ENCODE measurements at regions not wholly inside any gene's neighbourhood (a gene's known extent, or its start where the extent isn't known, plus 50 kb on each side); places are given as distances from the start of the nearest gene placed in this dataset.

GRCh38 chr5:2017540-2018389 is 135.0 kb upstream of the IRX4 start:
- ATAC-seq (no peak), DNase-seq (ENCODE audit: low spot score) (no peak)
- intact Hi-C loops (cut with DNase I) = no loop called here

- DNase-seq (ENCODE audit: low spot score) = no peak
- intact Hi-C loops (cut with DNase I) = no loop called here
- ATAC-seq = no peak
Observed at GRCh38 chr5:2015961-2016360, 133.2 kb upstream of the IRX4 start.

GRCh38 chr5:2015124-2015848 is 132.6 kb upstream of the IRX4 start:
- DNase-seq (ENCODE audit: low spot score) = no peak
- intact Hi-C loops (cut with DNase I) = no loop called here
- no peak for ATAC-seq

GRCh38 chr5:2014058-2014610 is 131.4 kb upstream of the IRX4 start:
- DNase-seq (ENCODE audit: low spot score) (no peak), ATAC-seq (no peak)
- intact Hi-C loops (cut with DNase I) = no loop called here

GRCh38 chr5:2013301-2014057 is 130.8 kb upstream of the IRX4 start:
- no peak for DNase-seq (ENCODE audit: low spot score)
- ATAC-seq = no peak
- intact Hi-C loops (cut with DNase I) = no loop called here

- no peak for DNase-seq (ENCODE audit: low spot score)
- intact Hi-C loops (cut with DNase I) = no loop called here
Observed at GRCh38 chr5:2012885-2013284, 130.2 kb upstream of the IRX4 start.

GRCh38 chr5:2011481-2012411 is 129.0 kb upstream of the IRX4 start:
- ATAC-seq = no peak
- intact Hi-C loops (cut with DNase I) = no loop called here
- DNase-seq (ENCODE audit: low spot score) = no peak

More at GRCh38 chr5:2012885-2013284, 130.2 kb upstream of the IRX4 start:
- no peak for ATAC-seq

GRCh38 chr5:2010940-2011339 is 128.2 kb upstream of the IRX4 start:
- DNase-seq (ENCODE audit: low spot score) = no peak
- intact Hi-C loops (cut with DNase I) = no loop called here
- no peak for ATAC-seq

GRCh38 chr5:2009986-2010914 is 127.5 kb upstream of the IRX4 start:
- DNase-seq (ENCODE audit: low spot score) = no peak
- ATAC-seq = no peak
- intact Hi-C loops (cut with DNase I) = no loop called here

GRCh38 chr5:2008851-2009629 is 126.3 kb upstream of the IRX4 start:
- no peak for DNase-seq (ENCODE audit: low spot score)
- no peak for ATAC-seq
- intact Hi-C loops (cut with DNase I) = no loop called here

GRCh38 chr5:2007878-2008501 is 125.3 kb upstream of the IRX4 start:
- DNase-seq (ENCODE audit: low spot score) (no peak), ATAC-seq (peak; percentile 72)
- intact Hi-C loops (cut with DNase I) = no loop called here

- intact Hi-C loops (cut with DNase I) = no loop called here
- no peak for DNase-seq (ENCODE audit: low spot score)
- ATAC-seq = peak; percentile 12
Observed at GRCh38 chr5:2007496-2007877, 124.8 kb upstream of the IRX4 start.

- ATAC-seq (no peak), DNase-seq (ENCODE audit: low spot score) (no peak)
- intact Hi-C loops (cut with DNase I) = no loop called here
Observed at GRCh38 chr5:2006971-2007291, 124.2 kb upstream of the IRX4 start.

GRCh38 chr5:2006193-2006970 is 123.7 kb upstream of the IRX4 start:
- intact Hi-C loops (cut with DNase I) = no loop called here
- ATAC-seq (no peak), DNase-seq (ENCODE audit: low spot score) (no peak)

GRCh38 chr5:2005101-2006041 is 122.6 kb upstream of the IRX4 start:
- DNase-seq (ENCODE audit: low spot score) (no peak), ATAC-seq (no peak)
- intact Hi-C loops (cut with DNase I) = no loop called here
